GM18519 (cell line): ENCODE measurements at regions not wholly inside any gene's neighbourhood (a gene's known extent, or its start where the extent isn't known, plus 50 kb on each side); places are given as distances from the start of the nearest gene placed in this dataset.

Experiments
- ATAC-seq: cut with Tn5 transposase; IDR thresholded peaks from one replicate; pipeline ENCODE4 v1.9.1; 2021; ENCODE audit warnings: mild to moderate bottlenecking, moderate library complexity; ENCODE audit not compliant: unreplicated experiment, low FRiP score

DNA sequence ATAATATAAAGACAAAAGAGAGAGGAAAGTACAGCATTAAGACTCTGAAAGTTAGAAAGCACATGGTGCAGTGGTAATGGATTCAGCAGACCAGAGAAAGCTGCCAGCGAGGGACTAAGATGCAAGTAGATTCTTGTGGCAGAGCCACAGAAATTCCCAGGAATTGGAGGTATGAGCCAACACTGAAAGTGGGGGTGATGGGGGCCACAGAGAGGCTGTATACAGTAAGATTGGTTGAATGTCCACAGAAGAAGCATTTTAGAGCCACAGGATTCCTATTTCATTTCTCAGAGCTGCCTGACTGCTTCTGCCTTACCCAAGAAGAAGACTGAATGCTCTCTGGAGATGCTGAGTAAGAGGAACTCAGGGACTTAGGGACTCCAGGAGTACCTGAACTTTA lies 295.0 kb downstream of the LMO7 start:
- ATAC-seq: no peak

DNA sequence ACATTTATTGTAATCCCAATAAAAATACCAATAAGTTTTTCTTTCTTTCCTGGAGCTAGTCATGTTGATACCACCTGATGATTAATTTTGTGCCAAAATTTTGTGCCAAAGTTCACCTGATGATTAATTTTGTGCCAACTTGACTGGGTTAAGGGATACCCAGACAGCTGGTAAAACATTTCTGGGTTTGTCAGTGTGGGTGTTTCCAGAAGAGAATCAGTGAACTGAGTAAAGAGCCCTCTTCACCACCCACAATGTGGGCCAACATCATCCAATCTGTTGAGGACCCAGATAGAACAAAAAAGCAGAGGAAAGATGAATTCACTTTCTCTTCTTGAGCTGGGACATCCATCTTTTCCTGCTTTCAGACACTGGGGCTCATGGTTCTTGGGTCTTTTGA lies 292.9 kb downstream of the LMO7 start:
- no peak for ATAC-seq

DNA sequence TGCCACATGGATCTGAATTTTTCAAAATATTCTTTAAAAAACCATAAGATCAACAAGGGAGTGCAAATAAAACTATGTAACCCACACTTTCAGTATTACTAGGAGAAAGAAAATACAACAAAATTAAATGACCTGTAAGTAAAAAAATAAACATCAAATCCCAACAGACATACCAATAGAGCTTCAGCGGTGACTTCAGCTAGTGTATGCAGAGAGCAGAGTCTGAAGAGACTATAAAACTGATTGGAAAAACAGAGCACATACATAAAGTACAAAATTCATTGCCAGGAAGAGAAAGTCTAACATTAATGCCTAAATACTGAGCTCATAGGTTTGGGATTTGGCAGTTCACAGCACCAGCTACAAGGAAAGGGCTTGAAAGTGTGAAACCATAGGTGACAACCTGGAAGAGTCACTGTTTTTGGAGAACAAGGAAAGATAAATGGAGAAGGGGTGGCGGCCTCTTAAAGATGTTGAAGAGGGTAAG lies 291.1 kb downstream of the LMO7 start:
- ATAC-seq: no peak

DNA sequence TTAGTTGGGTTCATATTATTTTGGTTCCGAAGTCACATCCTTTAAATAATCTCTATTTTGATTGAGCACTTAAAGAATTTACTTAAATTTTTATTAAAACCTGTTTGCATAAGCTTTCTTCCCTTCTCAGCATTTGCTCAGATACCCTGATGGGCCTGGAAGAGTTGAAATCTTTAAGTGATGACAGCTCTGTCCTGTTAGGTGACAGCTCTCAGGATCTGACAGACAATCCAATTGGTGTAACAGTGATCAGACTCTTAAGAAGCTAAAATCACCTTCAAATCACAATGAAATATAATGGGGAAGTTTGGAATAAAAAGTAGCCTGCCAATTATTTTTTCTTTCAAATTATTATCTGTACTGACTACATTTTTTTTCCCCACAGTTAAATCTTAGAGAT lies 284.4 kb downstream of the LMO7 start:
- no peak for ATAC-seq

DNA sequence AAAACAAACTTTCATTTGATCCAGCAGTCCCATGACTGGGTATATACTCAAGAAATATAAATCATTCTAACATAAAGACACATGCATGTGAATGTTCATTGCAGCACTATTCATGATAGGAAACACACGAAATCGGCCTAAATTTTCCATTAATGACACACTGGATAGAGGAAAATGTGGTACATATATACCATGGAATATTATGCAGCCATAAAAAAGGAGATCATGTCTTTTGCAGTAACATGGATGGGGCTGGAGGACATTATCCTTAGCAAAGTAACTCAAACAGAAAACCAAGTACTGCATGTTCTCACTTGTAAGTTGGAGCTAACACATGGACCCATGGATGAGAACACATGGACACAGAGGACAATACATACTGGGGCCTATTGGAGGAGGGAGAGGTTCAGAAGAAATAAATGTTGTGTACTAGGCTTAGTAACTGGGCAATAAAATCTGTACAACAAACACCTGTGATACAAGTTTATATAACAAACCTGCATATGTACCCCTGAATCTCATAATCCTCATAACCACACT lies 283.6 kb downstream of the LMO7 start:
- ATAC-seq: no peak

DNA sequence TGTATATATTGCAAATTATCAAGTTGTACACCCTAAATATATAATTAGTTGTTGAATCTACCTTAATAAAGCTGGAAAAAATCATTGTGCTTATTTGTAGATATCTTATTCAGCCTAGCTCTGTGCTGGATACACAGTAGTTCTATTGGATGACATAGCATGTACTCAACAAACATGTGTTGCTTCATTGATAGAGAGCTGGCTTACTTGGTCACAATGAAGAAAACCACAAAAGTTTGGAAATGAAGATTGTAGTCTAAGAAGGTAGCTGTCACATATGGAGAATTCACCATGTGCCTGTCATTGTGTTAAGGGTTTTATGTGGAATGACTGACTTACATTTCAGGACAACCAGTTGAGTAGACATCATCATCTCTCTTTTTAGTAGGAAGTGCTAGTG lies 278.9 kb downstream of the LMO7 start:
- ATAC-seq: no peak

DNA sequence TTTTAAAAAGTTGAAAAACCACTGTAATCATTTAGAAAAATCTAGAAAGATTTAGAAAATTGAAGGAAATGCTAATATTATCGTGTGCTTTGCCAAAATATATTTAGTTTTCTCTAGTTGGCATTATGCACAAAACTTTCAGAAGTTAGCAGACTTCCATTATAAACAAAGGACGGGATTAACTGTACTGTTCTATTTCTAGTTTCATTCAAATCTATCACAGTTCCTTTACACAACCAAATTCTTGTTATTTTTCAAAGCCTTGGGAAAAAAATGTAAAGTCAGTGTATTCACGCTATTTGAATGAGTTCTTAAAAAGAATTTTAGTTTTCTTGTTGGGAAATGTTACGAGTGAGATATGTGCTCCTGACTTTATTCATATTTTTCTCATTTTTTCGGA lies 277.8 kb downstream of the LMO7 start:
- no peak for ATAC-seq

DNA sequence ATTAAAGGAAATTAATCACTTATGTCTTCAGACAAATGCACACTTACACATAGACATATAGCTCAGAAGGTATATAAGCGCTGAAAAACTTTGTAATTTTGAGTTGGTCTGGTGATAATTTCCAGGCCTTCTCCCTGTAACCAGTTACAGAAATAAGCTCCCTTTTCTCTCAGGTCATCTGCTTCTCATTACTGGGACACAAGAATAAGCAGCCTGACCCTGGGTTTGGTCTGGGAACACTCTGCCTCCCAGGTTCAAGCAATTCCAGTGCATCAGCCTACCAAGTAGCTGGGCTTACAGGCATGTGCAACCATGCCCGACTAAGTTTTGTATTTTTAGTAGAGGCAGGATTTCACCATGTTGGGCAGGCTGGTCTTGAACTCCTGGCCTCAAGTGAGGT lies 274.5 kb downstream of the LMO7 start:
- no peak for ATAC-seq
